ENCODE measurements at regions not wholly inside any gene's neighbourhood (a gene's known extent, or its start where the extent isn't known, plus 50 kb on each side); places are given as distances from the start of the nearest gene placed in this dataset.
A peak's percentile ranks its signal among the peaks of the same experiment; 100 is the strongest.
"Not testable (repeated sequence)": the region's sequence is repeated elsewhere in the genome, so short reads cannot be mapped to it uniquely, and the experiment has no call there.

- no peak overlapping the region for H3K9ac ChIP-seq (ENCODE audit: low read depth in 1 of 3, low read length in 3 of 3)
- no peaks in the 10 kb centered on the region for H3K4me1 ChIP-seq (ENCODE audit: control insufficient read depth in 3 of 3, insufficient read depth in 3 of 3, low read length in 3 of 3)
- H3K27me3 ChIP-seq (ENCODE audit: control insufficient read depth in 3 of 3, insufficient read depth in 3 of 3, low read length in 3 of 3): no peaks in the 10 kb centered on the region
- no peak overlapping the region for H3K27ac ChIP-seq (ENCODE audit: low read depth, low read length)
- H3K36me3 ChIP-seq (ENCODE audit: control insufficient read depth in 3 of 3, insufficient read depth in 3 of 3, low read length in 3 of 3): no peaks in the 10 kb centered on the region
- no peaks in the 10 kb centered on the region for H3K9me3 ChIP-seq (ENCODE audit: control insufficient read depth in 3 of 3, low read length in 3 of 3)
- H3K4me3 ChIP-seq (ENCODE audit: low read length in 3 of 3): no peak overlapping the region
Measured at GRCh38 chr15:88993662-88994061, 80.5 kb upstream of the MFGE8 start.

GRCh38 chr15:88994286-88994685, 81.1 kb upstream of the MFGE8 start:
- Histone ChIP-seq H3K27ac (ENCODE audit: low read depth, low read length) (no peak overlapping the region), H3K4me3 (ENCODE audit: low read length in 3 of 3) (no peak overlapping the region), H3K27me3 (ENCODE audit: control insufficient read depth in 3 of 3, insufficient read depth in 3 of 3, low read length in 3 of 3) (no peaks in the 10 kb centered on the region), H3K9ac (ENCODE audit: low read depth in 1 of 3, low read length in 3 of 3) (no peak overlapping the region), H3K9me3 (ENCODE audit: control insufficient read depth in 3 of 3, low read length in 3 of 3) (no peaks in the 10 kb centered on the region), H3K4me1 (ENCODE audit: control insufficient read depth in 3 of 3, insufficient read depth in 3 of 3, low read length in 3 of 3) (no peaks in the 10 kb centered on the region), H3K36me3 (ENCODE audit: control insufficient read depth in 3 of 3, insufficient read depth in 3 of 3, low read length in 3 of 3) (no peaks in the 10 kb centered on the region)

GRCh38 chr15:88995449-88995848, 82.3 kb upstream of the MFGE8 start:
- Histone ChIP-seq H3K9me3 (ENCODE audit: control insufficient read depth in 3 of 3, low read length in 3 of 3) (no peaks in the 10 kb centered on the region), H3K4me1 (ENCODE audit: control insufficient read depth in 3 of 3, insufficient read depth in 3 of 3, low read length in 3 of 3) (no peaks in the 10 kb centered on the region), H3K27me3 (ENCODE audit: control insufficient read depth in 3 of 3, insufficient read depth in 3 of 3, low read length in 3 of 3) (no peaks in the 10 kb centered on the region), H3K27ac (ENCODE audit: low read depth, low read length) (no peak overlapping the region), H3K4me3 (ENCODE audit: low read length in 3 of 3) (no peak overlapping the region), H3K9ac (ENCODE audit: low read depth in 1 of 3, low read length in 3 of 3) (no peak overlapping the region), H3K36me3 (ENCODE audit: control insufficient read depth in 3 of 3, insufficient read depth in 3 of 3, low read length in 3 of 3) (no peaks in the 10 kb centered on the region)

GRCh38 chr15:88997531-88997930, 84.4 kb upstream of the MFGE8 start:
- Histone ChIP-seq H3K27ac (ENCODE audit: low read depth, low read length) (no peak overlapping the region), H3K36me3 (ENCODE audit: control insufficient read depth in 3 of 3, insufficient read depth in 3 of 3, low read length in 3 of 3) (no peaks in the 10 kb centered on the region)

GRCh38 chr15:88998980-88999713, 86.0 kb upstream of the MFGE8 start:
- no peaks in the 10 kb centered on the region for H3K36me3 ChIP-seq (ENCODE audit: control insufficient read depth in 3 of 3, insufficient read depth in 3 of 3, low read length in 3 of 3)
- H3K27me3 ChIP-seq (ENCODE audit: control insufficient read depth in 3 of 3, insufficient read depth in 3 of 3, low read length in 3 of 3): no peaks in the 10 kb centered on the region

More at GRCh38 chr15:88997531-88997930, 84.4 kb upstream of the MFGE8 start:
- peaks cover 0 to 4% (median 3%) of the 10 kb centered on the region in 3 donors for H3K4me1 ChIP-seq (ENCODE audit: control insufficient read depth in 3 of 3, insufficient read depth in 3 of 3, low read length in 3 of 3)
- no peaks in the 10 kb centered on the region for H3K27me3 ChIP-seq (ENCODE audit: control insufficient read depth in 3 of 3, insufficient read depth in 3 of 3, low read length in 3 of 3)
- H3K9me3 ChIP-seq (ENCODE audit: control insufficient read depth in 3 of 3, low read length in 3 of 3): no peaks in the 10 kb centered on the region
- no peak overlapping the region for H3K4me3 ChIP-seq (ENCODE audit: low read length in 3 of 3)
- no peak overlapping the region for H3K9ac ChIP-seq (ENCODE audit: low read depth in 1 of 3, low read length in 3 of 3)

GRCh38 chr15:89001708-89002275, 86.5 kb upstream of the ABHD2 start:
- H3K27me3 ChIP-seq (ENCODE audit: control insufficient read depth in 3 of 3, insufficient read depth in 3 of 3, low read length in 3 of 3); H3K4me1 ChIP-seq (ENCODE audit: control insufficient read depth in 3 of 3, insufficient read depth in 3 of 3, low read length in 3 of 3); H3K4me3 ChIP-seq (ENCODE audit: low read length in 3 of 3); H3K9me3 ChIP-seq (ENCODE audit: control insufficient read depth in 3 of 3, low read length in 3 of 3); H3K27ac ChIP-seq (ENCODE audit: low read depth, low read length); H3K36me3 ChIP-seq (ENCODE audit: control insufficient read depth in 3 of 3, insufficient read depth in 3 of 3, low read length in 3 of 3); H3K9ac ChIP-seq (ENCODE audit: low read depth in 1 of 3, low read length in 3 of 3): not testable (repeated sequence)

More at GRCh38 chr15:88998980-88999713, 86.0 kb upstream of the MFGE8 start:
- Histone ChIP-seq H3K9me3 (ENCODE audit: control insufficient read depth in 3 of 3, low read length in 3 of 3) (no peaks in the 10 kb centered on the region), H3K4me1 (ENCODE audit: control insufficient read depth in 3 of 3, insufficient read depth in 3 of 3, low read length in 3 of 3) (peaks cover 0 to 6% (median 5%) of the 10 kb centered on the region in 3 donors), H3K27ac (ENCODE audit: low read depth, low read length) (no peak overlapping the region), H3K4me3 (ENCODE audit: low read length in 3 of 3) (no peak overlapping the region), H3K9ac (ENCODE audit: low read depth in 1 of 3, low read length in 3 of 3) (no peak overlapping the region)

GRCh38 chr15:89002281-89002761, 85.9 kb upstream of the ABHD2 start:
- Histone ChIP-seq H3K9ac (ENCODE audit: low read depth in 1 of 3, low read length in 3 of 3) (no peak overlapping the region), H3K4me3 (ENCODE audit: low read length in 3 of 3) (no peak overlapping the region), H3K36me3 (ENCODE audit: control insufficient read depth in 3 of 3, insufficient read depth in 3 of 3, low read length in 3 of 3) (no peaks in the 10 kb centered on the region), H3K27ac (ENCODE audit: low read depth, low read length) (no peak overlapping the region), H3K27me3 (ENCODE audit: control insufficient read depth in 3 of 3, insufficient read depth in 3 of 3, low read length in 3 of 3) (no peaks in the 10 kb centered on the region), H3K4me1 (ENCODE audit: control insufficient read depth in 3 of 3, insufficient read depth in 3 of 3, low read length in 3 of 3) (peaks cover 4 to 7% (median 6%) of the 10 kb centered on the region in 3 donors), H3K9me3 (ENCODE audit: control insufficient read depth in 3 of 3, low read length in 3 of 3) (no peaks in the 10 kb centered on the region)

GRCh38 chr15:89002830-89003229, 85.4 kb upstream of the ABHD2 start:
- Histone ChIP-seq H3K9ac (ENCODE audit: low read depth in 1 of 3, low read length in 3 of 3) (no peak overlapping the region), H3K4me1 (ENCODE audit: control insufficient read depth in 3 of 3, insufficient read depth in 3 of 3, low read length in 3 of 3) (peaks cover 4 to 7% (median 6%) of the 10 kb centered on the region in 3 donors), H3K9me3 (ENCODE audit: control insufficient read depth in 3 of 3, low read length in 3 of 3) (no peaks in the 10 kb centered on the region), H3K27ac (ENCODE audit: low read depth, low read length) (no peak overlapping the region), H3K4me3 (ENCODE audit: low read length in 3 of 3) (no peak overlapping the region), H3K36me3 (ENCODE audit: control insufficient read depth in 3 of 3, insufficient read depth in 3 of 3, low read length in 3 of 3) (no peaks in the 10 kb centered on the region), H3K27me3 (ENCODE audit: control insufficient read depth in 3 of 3, insufficient read depth in 3 of 3, low read length in 3 of 3) (no peaks in the 10 kb centered on the region)

- Histone ChIP-seq H3K27ac (ENCODE audit: low read depth, low read length) (no peak overlapping the region), H3K4me3 (ENCODE audit: low read length in 3 of 3) (no peak overlapping the region), H3K27me3 (ENCODE audit: control insufficient read depth in 3 of 3, insufficient read depth in 3 of 3, low read length in 3 of 3) (no peaks in the 10 kb centered on the region), H3K36me3 (ENCODE audit: control insufficient read depth in 3 of 3, insufficient read depth in 3 of 3, low read length in 3 of 3) (no peaks in the 10 kb centered on the region), H3K9ac (ENCODE audit: low read depth in 1 of 3, low read length in 3 of 3) (peak overlapping the region in 1 of 3 donors; percentile 40), H3K4me1 (ENCODE audit: control insufficient read depth in 3 of 3, insufficient read depth in 3 of 3, low read length in 3 of 3) (peaks cover 4 to 7% (median 6%) of the 10 kb centered on the region in 3 donors), H3K9me3 (ENCODE audit: control insufficient read depth in 3 of 3, low read length in 3 of 3) (no peaks in the 10 kb centered on the region)
Measured at GRCh38 chr15:89003865-89004725, 84.2 kb upstream of the ABHD2 start.

- Histone ChIP-seq H3K9ac (ENCODE audit: low read depth in 1 of 3, low read length in 3 of 3) (peak overlapping the region in 1 of 3 donors; percentile 40), H3K36me3 (ENCODE audit: control insufficient read depth in 3 of 3, insufficient read depth in 3 of 3, low read length in 3 of 3) (no peaks in the 10 kb centered on the region), H3K9me3 (ENCODE audit: control insufficient read depth in 3 of 3, low read length in 3 of 3) (no peaks in the 10 kb centered on the region), H3K27me3 (ENCODE audit: control insufficient read depth in 3 of 3, insufficient read depth in 3 of 3, low read length in 3 of 3) (no peaks in the 10 kb centered on the region), H3K4me1 (ENCODE audit: control insufficient read depth in 3 of 3, insufficient read depth in 3 of 3, low read length in 3 of 3) (peaks cover 4 to 7% (median 6%) of the 10 kb centered on the region in 3 donors), H3K27ac (ENCODE audit: low read depth, low read length) (no peak overlapping the region), H3K4me3 (ENCODE audit: low read length in 3 of 3) (no peak overlapping the region)
Measured at GRCh38 chr15:89004726-89005030, 83.6 kb upstream of the ABHD2 start.

All from skeletal muscle tissue (tissue), 3 donors.